ENCODE measurements at regions not wholly inside any gene's neighbourhood (a gene's known extent, or its start where the extent isn't known, plus 50 kb on each side); places are given as distances from the start of the nearest gene placed in this dataset.

DNA sequence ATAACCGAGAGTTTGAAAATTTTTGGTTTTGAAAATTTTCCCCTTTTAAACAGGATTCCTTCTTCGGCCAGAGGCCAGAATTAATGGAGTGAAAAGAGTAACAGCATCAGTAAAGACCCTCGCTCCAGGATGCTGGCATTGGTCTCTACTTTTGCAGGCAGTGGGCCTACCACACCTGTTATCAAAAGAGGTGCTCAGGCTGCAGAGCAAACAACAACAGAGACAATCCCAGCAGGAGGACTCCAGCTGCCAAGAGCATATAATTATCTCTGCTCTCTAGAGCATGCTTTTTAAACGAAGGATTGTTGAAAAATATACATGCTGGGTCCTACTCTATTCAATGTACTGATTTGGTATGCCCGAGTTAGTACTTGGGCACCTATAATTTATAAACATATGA lies 1048.5 kb downstream of the PLA2G4A start:
- intact Hi-C loops (cut with DNase I; ENCODE audit: low total_unique reads) = no loop called here
- TF ChIP-seq POLR2A (IDR thresholded peaks at IDR 0.05) (no peak), POLR2AphosphoS5 (IDR thresholded peaks at IDR 0.05) (no peak)
- TF ChIP-seq, protein P1, sequence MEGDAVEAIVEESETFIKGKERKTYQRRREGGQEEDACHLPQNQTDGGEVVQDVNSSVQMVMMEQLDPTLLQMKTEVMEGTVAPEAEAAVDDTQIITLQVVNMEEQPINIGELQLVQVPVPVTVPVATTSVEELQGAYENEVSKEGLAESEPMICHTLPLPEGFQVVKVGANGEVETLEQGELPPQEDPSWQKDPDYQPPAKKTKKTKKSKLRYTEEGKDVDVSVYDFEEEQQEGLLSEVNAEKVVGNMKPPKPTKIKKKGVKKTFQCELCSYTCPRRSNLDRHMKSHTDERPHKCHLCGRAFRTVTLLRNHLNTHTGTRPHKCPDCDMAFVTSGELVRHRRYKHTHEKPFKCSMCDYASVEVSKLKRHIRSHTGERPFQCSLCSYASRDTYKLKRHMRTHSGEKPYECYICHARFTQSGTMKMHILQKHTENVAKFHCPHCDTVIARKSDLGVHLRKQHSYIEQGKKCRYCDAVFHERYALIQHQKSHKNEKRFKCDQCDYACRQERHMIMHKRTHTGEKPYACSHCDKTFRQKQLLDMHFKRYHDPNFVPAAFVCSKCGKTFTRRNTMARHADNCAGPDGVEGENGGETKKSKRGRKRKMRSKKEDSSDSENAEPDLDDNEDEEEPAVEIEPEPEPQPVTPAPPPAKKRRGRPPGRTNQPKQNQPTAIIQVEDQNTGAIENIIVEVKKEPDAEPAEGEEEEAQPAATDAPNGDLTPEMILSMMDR (IDR thresholded peaks at IDR 0.05 in 8 of 11, conservative IDR thresholded peaks at IDR 0.05 in 3 of 11) = no peak
- 62 to 74% (median 68%) methylated on average over 5 of the region's 5 CpGs for WGBS, 5 donors
- no peaks in the 10 kb centered on the region for H3K4me1 ChIP-seq
- no peak for DNase-seq
- H3K27me3 ChIP-seq (replicated peaks in 1 of 7) = no peaks in the 10 kb centered on the region
- no peak overlapping the region for H3K4me3 ChIP-seq
- peaks cover 0 to 9% (median 1%) of the 10 kb centered on the region in 8 donors for H3K9me3 ChIP-seq
- no peaks in the 10 kb centered on the region for H3K36me3 ChIP-seq
- no peak overlapping the region for H3K27ac ChIP-seq

DNA sequence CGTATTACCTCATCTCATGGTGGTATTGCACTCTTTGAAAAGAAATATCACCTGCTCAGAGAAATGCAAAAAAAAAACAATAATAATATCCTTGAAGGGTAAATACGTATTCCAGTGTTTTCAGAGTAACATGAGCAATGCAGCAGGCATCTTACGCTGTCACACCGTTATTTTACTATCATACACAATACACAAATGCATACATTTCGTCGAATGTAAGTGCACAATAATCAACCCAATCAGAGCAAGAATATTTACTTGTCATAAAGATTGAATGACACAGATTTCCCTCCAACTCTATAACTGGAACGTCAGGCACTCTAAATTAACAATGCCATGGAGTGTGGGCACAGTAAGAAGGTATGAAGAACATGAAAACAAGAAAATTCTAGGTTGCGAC lies 1050.1 kb downstream of the PLA2G4A start:
- H3K4me3 ChIP-seq = no peak overlapping the region
- H3K27ac ChIP-seq = no peak overlapping the region
- intact Hi-C loops (cut with DNase I; ENCODE audit: low total_unique reads) = no loop called here
- H3K4me1 ChIP-seq = no peaks in the 10 kb centered on the region
- TF ChIP-seq POLR2A (IDR thresholded peaks at IDR 0.05) = no peak
- TF ChIP-seq POLR2AphosphoS5 (IDR thresholded peaks at IDR 0.05) = no peak
- TF ChIP-seq, protein P1 (IDR thresholded peaks at IDR 0.05 in 8 of 11, conservative IDR thresholded peaks at IDR 0.05 in 3 of 11) = no peak
- no peaks in the 10 kb centered on the region for H3K36me3 ChIP-seq
- H3K27me3 ChIP-seq (replicated peaks in 1 of 7) = no peaks in the 10 kb centered on the region
- WGBS, 5 donors = 79 to 85% (median 83%) methylated on average over 8 of the region's 8 CpGs
- peaks cover 0 to 9% (median 0%) of the 10 kb centered on the region in 8 donors for H3K9me3 ChIP-seq
- DNase-seq = no peak

DNA sequence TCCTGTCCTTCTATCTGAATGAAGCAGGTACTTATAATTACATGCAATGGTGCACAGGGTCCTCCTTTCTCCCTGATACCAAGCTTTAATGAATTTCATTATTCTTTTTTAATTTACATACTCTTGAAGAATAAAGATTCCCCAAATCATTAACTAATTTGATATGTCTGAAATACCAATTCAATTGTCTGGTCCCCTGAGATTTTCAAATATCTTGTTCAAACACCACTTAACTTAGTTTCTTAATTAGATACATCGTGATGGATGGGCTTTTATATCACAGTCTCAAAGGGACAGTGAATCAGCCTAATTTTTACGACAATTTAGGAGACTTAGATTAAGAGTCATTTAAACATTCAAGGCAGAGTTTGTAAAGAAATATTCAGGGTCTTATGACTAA lies 1054.6 kb downstream of the PLA2G4A start:
- no peaks in the 10 kb centered on the region for H3K4me1 ChIP-seq
- no peaks in the 10 kb centered on the region for H3K9me3 ChIP-seq
- no peaks in the 10 kb centered on the region for H3K27me3 ChIP-seq (replicated peaks in 1 of 7)
- no peak overlapping the region for H3K27ac ChIP-seq
- DNase-seq = no peak
- 75 to 81% (median 80%) methylated on average over 2 of the region's 2 CpGs for WGBS, 5 donors
- H3K4me3 ChIP-seq = no peak overlapping the region
- intact Hi-C loops (cut with DNase I; ENCODE audit: low total_unique reads) = no loop called here
- no peak for TF ChIP-seq POLR2AphosphoS5 (IDR thresholded peaks at IDR 0.05)
- TF ChIP-seq, protein P1 (IDR thresholded peaks at IDR 0.05 in 8 of 11, conservative IDR thresholded peaks at IDR 0.05 in 3 of 11) = no peak
- TF ChIP-seq POLR2A (IDR thresholded peaks at IDR 0.05) = no peak
- H3K36me3 ChIP-seq = no peaks in the 10 kb centered on the region

DNA sequence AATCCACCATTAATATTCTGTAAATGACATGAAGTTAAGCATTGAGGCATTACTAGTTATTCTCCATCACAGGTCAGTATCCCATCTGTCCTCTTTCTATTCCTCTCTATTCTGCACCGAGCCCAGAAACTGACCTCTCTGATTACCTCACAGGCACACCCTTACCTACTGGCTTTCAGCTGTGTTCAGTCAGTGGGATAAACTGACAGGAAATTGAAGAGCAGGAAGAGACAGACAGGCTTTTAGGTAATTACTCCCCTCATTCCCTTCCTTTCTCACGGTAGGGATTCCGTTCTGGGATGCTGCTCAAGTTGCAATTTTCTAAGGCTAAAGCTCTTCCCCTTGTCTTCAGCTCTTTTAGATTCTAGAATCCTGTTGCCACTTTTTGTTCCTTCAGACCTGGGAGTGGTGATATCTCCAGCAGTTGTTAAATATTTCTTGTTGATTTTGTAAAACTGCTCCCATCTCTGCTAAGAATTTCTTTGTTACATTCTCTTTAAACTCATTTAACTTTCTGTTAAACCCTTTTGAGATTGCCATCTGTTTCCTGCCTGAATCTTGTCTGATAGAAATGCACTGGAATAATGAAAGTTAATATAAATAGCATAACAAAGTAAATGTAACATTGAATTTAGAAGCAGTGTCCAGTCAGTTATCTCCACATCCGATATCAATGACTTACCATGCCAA lies 1063.4 kb downstream of the PLA2G4A start:
- WGBS, 5 donors = 19 to 27% (median 24%) methylated on average over 4 of the region's 4 CpGs
- Histone ChIP-seq H3K27ac (no peak overlapping the region), H3K36me3 (no peaks in the 10 kb centered on the region), H3K4me1 (no peaks in the 10 kb centered on the region), H3K4me3 (no peak overlapping the region), H3K27me3 (replicated peaks in 1 of 7) (no peaks in the 10 kb centered on the region), H3K9me3 (peaks cover 0 to 7% (median 3%) of the 10 kb centered on the region in 8 donors)
- no peak for DNase-seq
- intact Hi-C loops (cut with DNase I; ENCODE audit: low total_unique reads) = no loop called here
- TF ChIP-seq, protein P1 (IDR thresholded peaks at IDR 0.05 in 8 of 11, conservative IDR thresholded peaks at IDR 0.05 in 3 of 11) = no peak
- TF ChIP-seq POLR2AphosphoS5 (IDR thresholded peaks at IDR 0.05) (no peak), POLR2A (IDR thresholded peaks at IDR 0.05) (no peak)
